Right lobe of liver (tissue), 4 donors: ENCODE measurements at regions not wholly inside any gene's neighbourhood (a gene's known extent, or its start where the extent isn't known, plus 50 kb on each side); places are given as distances from the start of the nearest gene placed in this dataset.

Source experiments
- POLR2A ChIP-seq: fragments of 450-650 bp; IDR thresholded peaks from one replicate; pipeline ENCODE4 v1.6.1; 2017; ENCODE audit warnings: antibody characterized with exemption, mild to moderate bottlenecking
- TF ChIP-seq, protein P1 (sequence below), 4 donors: fragments of 200-600 bp in 3 of 4; fragments of 450-650 bp in 1 of 4; IDR thresholded peaks; one replicate each; pipeline versions ENCODE4 v1.5.1 to v1.8.0; 2016 to 2022; ENCODE audit warnings: antibody characterized with exemption in 4 of 4, mild to moderate bottlenecking in 2 of 4
- donor health status: DM: no; HTN: no; CAD: no.
- donor health status: DM: no; HTN: no; CAD: no.
- donor health status: DM: no; HTN: yes; CAD: no.

DNA sequence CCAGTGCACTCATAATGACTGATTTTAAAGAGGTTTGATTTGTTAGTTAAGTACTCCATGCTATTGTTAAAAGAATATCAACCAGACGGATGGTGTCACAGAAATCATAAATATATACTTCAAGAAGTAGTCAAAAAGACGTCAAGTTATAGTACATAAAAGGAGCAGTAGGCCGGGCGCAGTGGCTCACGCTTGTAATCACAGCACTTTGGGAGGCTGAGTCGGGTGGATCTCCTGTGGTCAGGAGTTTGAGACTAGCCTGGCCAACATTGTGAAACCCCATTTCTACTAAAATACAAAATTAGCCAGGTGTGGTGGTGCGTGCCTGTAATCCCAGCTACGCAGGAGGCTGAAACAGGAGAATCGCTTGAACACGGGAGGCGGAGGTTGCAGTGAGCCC, 721.7 kb downstream of the JRKL start:
- TF ChIP-seq, protein P1, sequence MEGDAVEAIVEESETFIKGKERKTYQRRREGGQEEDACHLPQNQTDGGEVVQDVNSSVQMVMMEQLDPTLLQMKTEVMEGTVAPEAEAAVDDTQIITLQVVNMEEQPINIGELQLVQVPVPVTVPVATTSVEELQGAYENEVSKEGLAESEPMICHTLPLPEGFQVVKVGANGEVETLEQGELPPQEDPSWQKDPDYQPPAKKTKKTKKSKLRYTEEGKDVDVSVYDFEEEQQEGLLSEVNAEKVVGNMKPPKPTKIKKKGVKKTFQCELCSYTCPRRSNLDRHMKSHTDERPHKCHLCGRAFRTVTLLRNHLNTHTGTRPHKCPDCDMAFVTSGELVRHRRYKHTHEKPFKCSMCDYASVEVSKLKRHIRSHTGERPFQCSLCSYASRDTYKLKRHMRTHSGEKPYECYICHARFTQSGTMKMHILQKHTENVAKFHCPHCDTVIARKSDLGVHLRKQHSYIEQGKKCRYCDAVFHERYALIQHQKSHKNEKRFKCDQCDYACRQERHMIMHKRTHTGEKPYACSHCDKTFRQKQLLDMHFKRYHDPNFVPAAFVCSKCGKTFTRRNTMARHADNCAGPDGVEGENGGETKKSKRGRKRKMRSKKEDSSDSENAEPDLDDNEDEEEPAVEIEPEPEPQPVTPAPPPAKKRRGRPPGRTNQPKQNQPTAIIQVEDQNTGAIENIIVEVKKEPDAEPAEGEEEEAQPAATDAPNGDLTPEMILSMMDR (IDR thresholded peaks at IDR 0.05), result no peak
- TF ChIP-seq POLR2A, result no peak
